ENCODE measurements at regions not wholly inside any gene's neighbourhood (a gene's known extent, or its start where the extent isn't known, plus 50 kb on each side); places are given as distances from the start of the nearest gene placed in this dataset.

DNA sequence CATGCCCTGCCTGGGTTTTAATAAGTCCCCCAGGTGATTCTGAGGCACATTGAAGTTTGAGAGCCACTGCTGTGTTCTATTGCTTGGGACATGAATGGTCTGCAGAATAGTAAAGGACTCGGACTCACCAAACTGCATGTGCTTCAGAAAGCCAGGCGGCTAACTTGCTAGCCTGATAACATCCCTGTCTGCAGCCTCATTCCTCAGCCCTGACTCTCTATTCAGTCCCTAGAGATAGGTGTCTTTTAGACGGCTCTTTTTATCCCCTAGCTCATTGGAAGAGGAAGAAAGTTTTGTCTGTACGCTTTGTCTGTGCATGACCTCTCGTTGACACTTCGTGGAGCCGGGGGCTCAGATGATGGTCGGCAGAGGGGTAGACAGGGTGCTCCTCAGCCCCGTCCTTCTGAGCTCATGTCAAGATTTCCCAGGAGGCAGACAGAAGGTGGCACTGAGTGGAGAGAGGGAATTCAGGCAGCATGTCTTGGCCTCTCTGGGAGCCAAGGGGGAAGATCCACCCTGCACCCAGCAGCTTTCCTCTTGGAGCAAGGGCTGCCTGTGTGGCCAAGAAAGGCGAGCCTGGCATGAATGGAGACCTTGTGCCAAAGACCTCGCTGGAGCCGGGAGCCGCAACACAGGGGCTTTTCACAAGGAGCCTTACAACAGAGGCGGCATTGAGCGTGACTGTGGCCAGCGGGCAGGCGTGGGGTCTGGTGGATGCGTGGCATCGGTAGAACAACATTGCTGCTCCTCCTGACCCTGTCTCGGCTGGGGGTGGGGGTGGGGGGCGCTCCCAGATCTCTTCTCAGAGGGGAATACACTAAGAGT is 51.1 kb upstream of the PODXL start:
- DNase-seq (ENCODE audit: low read depth): no peak

GRCh38 chr7:131606346-131607290 is 50.2 kb upstream of the PODXL start:
- no peak for DNase-seq (ENCODE audit: low read depth)
